GM23338 (cell line): ENCODE measurements at regions not wholly inside any gene's neighbourhood (a gene's known extent, or its start where the extent isn't known, plus 50 kb on each side); places are given as distances from the start of the nearest gene placed in this dataset.

Source experiments
- CREB1 ChIP-seq: fragments of 250-450 bp; sonication (Bioruptor Pico); IDR thresholded peaks from 2 replicates; pipeline ENCODE4 v1.5.0; 2020; ENCODE audit warnings: low read depth, mild to moderate bottlenecking, moderate library complexity
- ETS1 ChIP-seq: IDR thresholded peaks from 2 replicates; pipeline ENCODE4 v1.6.1; 2016; ENCODE audit warnings: antibody characterized with exemption
- EZH2 ChIP-seq: fragments of 200-600 bp; sonication (generic); IDR thresholded peaks from one replicate; pipeline ENCODE4 v1.8.0; 2017; ENCODE audit warnings: antibody characterized with exemption, mild to moderate bottlenecking, low read depth; ENCODE audit not compliant: unreplicated experiment
- EZH2phosphoT487 ChIP-seq: fragments of 200-600 bp; sonication (generic); IDR thresholded peaks from one replicate; pipeline ENCODE4 v1.8.1; 2018; ENCODE audit warnings: antibody characterized with exemption; ENCODE audit not compliant: unreplicated experiment
- JUNB ChIP-seq: IDR thresholded peaks from one replicate; pipeline ENCODE4 v1.6.1; 2016; ENCODE audit warnings: antibody characterized with exemption; ENCODE audit not compliant: unreplicated experiment
- NANOG ChIP-seq: IDR thresholded peaks from 2 replicates; pipeline ENCODE4 v1.6.1; 2016; ENCODE audit warnings: antibody characterized with exemption, borderline replicate concordance
- POLR2AphosphoS5 ChIP-seq: IDR thresholded peaks from 2 replicates; pipeline ENCODE4 v1.6.1; 2016; ENCODE audit warnings: antibody characterized with exemption, low read depth
- REST ChIP-seq: IDR thresholded peaks from one replicate; pipeline ENCODE4 v1.6.1; 2018; ENCODE audit warnings: antibody characterized with exemption; ENCODE audit not compliant: unreplicated experiment
- ZNF331 ChIP-seq: fragments of 250-450 bp; sonication (Bioruptor Pico); IDR thresholded peaks from 2 replicates; pipeline ENCODE4 v1.5.0; 2020; ENCODE audit warnings: low read depth, mild to moderate bottlenecking, moderate library complexity
- TF ChIP-seq, protein P1 (sequence below), 2 experiments: fragments of 200-600 bp in 1 of 2; sonication (generic) in 1 of 2; conservative IDR thresholded peaks; 2 replicates each; pipeline versions ENCODE4 v1.5.1 to v1.6.1; 2016 to 2017; ENCODE audit warnings: antibody characterized with exemption in 2 of 2, low read depth in 2 of 2, mild to moderate bottlenecking in 2 of 2, moderate library complexity in 1 of 2
- TF ChIP-seq, protein P2 (sequence below): fragments of 250-450 bp; sonication (Bioruptor Pico); IDR thresholded peaks from 2 replicates; pipeline ENCODE4 v1.5.0; 2020; ENCODE audit warnings: mild to moderate bottlenecking, moderate library complexity

DNA sequence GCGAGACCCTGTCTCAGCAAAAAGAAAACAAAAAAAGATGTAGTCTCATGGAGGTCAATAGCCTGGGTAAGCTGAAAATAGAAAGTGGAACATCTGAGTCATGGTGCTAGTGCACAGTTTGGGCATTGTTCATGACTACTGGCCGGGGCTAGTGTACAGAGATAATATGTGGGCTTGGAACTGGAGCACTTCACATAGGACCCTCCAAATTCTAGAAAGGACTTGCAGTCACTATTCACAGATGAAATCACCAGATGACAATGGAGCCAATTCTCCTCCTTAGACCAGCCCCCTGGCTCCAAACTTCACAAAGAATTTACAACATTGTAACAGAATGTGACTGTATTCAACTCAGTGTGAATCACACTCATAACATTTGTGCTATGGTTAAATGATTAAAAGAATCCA lies 367.8 kb upstream of the SLC7A11 start:
- TF ChIP-seq, protein P1, sequence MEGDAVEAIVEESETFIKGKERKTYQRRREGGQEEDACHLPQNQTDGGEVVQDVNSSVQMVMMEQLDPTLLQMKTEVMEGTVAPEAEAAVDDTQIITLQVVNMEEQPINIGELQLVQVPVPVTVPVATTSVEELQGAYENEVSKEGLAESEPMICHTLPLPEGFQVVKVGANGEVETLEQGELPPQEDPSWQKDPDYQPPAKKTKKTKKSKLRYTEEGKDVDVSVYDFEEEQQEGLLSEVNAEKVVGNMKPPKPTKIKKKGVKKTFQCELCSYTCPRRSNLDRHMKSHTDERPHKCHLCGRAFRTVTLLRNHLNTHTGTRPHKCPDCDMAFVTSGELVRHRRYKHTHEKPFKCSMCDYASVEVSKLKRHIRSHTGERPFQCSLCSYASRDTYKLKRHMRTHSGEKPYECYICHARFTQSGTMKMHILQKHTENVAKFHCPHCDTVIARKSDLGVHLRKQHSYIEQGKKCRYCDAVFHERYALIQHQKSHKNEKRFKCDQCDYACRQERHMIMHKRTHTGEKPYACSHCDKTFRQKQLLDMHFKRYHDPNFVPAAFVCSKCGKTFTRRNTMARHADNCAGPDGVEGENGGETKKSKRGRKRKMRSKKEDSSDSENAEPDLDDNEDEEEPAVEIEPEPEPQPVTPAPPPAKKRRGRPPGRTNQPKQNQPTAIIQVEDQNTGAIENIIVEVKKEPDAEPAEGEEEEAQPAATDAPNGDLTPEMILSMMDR (conservative IDR thresholded peaks at IDR 0.05; ENCODE audit: low read depth in 2 of 2): no peak
- TF ChIP-seq EZH2: no peak
- no peak for TF ChIP-seq POLR2AphosphoS5
- no peak for TF ChIP-seq REST
- TF ChIP-seq EZH2phosphoT487: no peak
- no peak for TF ChIP-seq CREB1 (CRISPR knock-in tag)
- no peak for TF ChIP-seq NANOG
- TF ChIP-seq JUNB: no peak
- no peak for TF ChIP-seq ETS1
- TF ChIP-seq ZNF331 (CRISPR knock-in tag): no peak
- TF ChIP-seq, protein P2, sequence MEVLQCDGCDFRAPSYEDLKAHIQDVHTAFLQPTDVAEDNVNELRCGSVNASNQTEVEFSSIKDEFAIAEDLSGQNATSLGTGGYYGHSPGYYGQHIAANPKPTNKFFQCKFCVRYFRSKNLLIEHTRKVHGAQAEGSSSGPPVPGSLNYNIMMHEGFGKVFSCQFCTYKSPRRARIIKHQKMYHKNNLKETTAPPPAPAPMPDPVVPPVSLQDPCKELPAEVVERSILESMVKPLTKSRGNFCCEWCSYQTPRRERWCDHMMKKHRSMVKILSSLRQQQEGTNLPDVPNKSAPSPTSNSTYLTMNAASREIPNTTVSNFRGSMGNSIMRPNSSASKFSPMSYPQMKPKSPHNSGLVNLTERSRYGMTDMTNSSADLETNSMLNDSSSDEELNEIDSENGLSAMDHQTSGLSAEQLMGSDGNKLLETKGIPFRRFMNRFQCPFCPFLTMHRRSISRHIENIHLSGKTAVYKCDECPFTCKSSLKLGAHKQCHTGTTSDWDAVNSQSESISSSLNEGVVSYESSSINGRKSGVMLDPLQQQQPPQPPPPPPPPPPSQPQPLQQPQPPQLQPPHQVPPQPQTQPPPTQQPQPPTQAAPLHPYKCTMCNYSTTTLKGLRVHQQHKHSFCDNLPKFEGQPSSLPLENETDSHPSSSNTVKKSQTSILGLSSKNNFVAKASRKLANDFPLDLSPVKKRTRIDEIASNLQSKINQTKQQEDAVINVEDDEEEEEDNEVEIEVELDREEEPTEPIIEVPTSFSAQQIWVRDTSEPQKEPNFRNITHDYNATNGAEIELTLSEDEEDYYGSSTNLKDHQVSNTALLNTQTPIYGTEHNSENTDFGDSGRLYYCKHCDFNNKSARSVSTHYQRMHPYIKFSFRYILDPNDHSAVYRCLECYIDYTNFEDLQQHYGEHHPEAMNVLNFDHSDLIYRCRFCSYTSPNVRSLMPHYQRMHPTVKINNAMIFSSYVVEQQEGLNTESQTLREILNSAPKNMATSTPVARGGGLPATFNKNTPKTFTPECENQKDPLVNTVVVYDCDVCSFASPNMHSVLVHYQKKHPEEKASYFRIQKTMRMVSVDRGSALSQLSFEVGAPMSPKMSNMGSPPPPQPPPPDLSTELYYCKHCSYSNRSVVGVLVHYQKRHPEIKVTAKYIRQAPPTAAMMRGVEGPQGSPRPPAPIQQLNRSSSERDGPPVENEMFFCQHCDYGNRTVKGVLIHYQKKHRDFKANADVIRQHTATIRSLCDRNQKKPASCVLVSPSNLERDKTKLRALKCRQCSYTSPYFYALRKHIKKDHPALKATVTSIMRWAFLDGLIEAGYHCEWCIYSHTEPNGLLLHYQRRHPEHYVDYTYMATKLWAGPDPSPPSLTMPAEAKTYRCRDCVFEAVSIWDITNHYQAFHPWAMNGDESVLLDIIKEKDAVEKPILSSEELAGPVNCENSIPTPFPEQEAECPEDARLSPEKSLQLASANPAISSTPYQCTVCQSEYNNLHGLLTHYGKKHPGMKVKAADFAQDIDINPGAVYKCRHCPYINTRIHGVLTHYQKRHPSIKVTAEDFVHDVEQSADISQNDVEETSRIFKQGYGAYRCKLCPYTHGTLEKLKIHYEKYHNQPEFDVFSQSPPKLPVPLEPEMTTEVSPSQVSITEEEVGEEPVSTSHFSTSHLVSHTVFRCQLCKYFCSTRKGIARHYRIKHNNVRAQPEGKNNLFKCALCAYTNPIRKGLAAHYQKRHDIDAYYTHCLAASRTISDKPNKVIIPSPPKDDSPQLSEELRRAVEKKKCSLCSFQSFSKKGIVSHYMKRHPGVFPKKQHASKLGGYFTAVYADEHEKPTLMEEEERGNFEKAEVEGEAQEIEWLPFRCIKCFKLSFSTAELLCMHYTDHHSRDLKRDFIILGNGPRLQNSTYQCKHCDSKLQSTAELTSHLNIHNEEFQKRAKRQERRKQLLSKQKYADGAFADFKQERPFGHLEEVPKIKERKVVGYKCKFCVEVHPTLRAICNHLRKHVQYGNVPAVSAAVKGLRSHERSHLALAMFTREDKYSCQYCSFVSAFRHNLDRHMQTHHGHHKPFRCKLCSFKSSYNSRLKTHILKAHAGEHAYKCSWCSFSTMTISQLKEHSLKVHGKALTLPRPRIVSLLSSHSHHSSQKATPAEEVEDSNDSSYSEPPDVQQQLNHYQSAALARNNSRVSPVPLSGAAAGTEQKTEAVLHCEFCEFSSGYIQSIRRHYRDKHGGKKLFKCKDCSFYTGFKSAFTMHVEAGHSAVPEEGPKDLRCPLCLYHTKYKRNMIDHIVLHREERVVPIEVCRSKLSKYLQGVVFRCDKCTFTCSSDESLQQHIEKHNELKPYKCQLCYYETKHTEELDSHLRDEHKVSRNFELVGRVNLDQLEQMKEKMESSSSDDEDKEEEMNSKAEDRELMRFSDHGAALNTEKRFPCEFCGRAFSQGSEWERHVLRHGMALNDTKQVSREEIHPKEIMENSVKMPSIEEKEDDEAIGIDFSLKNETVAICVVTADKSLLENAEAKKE: no peak
